Testis (tissue), 2 donors: ENCODE measurements at regions not wholly inside any gene's neighbourhood (a gene's known extent, or its start where the extent isn't known, plus 50 kb on each side); places are given as distances from the start of the nearest gene placed in this dataset.

ENCODE experiments used
- POLR2A ChIP-seq: fragments of 450-650 bp; IDR thresholded peaks from one replicate; pipeline ENCODE4 v1.6.1; 2017; ENCODE audit warnings: antibody characterized with exemption, mild to moderate bottlenecking, moderate library complexity
- TF ChIP-seq, protein P1 (sequence below), 3 experiments: fragments of 450-650 bp in 2 of 3; fragments of 200-600 bp in 1 of 3; sonication (generic) in 1 of 3; IDR thresholded peaks; one replicate each; pipeline ENCODE4 v1.5.1; 2016 to 2019; ENCODE audit warnings: antibody characterized with exemption in 3 of 3, mild to moderate bottlenecking in 2 of 3, moderate library complexity in 1 of 3

DNA sequence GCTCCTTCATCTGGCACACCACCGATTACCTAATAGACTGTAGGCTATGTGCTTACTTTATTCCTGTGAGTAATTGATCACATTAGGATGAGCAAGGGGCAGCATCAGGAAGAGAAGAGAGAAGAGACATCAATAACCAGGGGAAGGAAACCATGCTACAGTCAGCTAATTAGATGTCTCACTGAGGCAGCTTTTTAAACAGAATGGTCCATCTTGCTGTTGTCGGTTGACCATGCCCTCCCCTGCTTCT lies 278.4 kb downstream of the RPLP1 start:
- TF ChIP-seq POLR2A, result no peak
- TF ChIP-seq, protein P1, sequence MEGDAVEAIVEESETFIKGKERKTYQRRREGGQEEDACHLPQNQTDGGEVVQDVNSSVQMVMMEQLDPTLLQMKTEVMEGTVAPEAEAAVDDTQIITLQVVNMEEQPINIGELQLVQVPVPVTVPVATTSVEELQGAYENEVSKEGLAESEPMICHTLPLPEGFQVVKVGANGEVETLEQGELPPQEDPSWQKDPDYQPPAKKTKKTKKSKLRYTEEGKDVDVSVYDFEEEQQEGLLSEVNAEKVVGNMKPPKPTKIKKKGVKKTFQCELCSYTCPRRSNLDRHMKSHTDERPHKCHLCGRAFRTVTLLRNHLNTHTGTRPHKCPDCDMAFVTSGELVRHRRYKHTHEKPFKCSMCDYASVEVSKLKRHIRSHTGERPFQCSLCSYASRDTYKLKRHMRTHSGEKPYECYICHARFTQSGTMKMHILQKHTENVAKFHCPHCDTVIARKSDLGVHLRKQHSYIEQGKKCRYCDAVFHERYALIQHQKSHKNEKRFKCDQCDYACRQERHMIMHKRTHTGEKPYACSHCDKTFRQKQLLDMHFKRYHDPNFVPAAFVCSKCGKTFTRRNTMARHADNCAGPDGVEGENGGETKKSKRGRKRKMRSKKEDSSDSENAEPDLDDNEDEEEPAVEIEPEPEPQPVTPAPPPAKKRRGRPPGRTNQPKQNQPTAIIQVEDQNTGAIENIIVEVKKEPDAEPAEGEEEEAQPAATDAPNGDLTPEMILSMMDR (IDR thresholded peaks at IDR 0.05), result no peak
